ENCODE measurements at regions not wholly inside any gene's neighbourhood (a gene's known extent, or its start where the extent isn't known, plus 50 kb on each side); places are given as distances from the start of the nearest gene placed in this dataset.

DNA sequence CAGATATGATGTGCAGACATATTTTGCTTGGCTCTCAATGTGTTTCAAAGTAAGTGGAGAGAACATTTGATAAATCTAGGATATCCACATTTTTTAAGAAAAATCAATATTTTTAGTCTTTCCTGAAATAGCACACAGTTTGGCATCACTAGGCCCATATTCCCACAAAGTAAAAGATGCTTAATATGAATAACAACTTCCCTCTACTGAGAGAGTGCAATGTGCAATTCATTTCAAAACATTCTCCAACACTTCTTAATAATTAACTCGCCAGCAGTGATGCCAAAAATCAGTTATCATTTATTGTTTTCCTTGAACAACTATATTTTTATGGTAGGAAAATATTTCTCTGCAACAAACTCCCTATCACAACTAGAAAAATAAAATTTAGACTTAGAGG lies 800.2 kb upstream of the MBL2 start:
- Mint-ChIP-seq H3K4me3 (ENCODE audit: unreplicated experiment) (no peak overlapping the region), H3K9me3 (ENCODE audit: unreplicated experiment) (no peaks in the 10 kb centered on the region), H3K4me1 (ENCODE audit: low read depth, unreplicated experiment) (no peaks in the 10 kb centered on the region), H3K27me3 (ENCODE audit: unreplicated experiment) (no peaks in the 10 kb centered on the region), H3K27ac (ENCODE audit: unreplicated experiment) (no peak overlapping the region), H3K36me3 (ENCODE audit: unreplicated experiment) (no peaks in the 10 kb centered on the region)
- TF ChIP-seq, protein P1, sequence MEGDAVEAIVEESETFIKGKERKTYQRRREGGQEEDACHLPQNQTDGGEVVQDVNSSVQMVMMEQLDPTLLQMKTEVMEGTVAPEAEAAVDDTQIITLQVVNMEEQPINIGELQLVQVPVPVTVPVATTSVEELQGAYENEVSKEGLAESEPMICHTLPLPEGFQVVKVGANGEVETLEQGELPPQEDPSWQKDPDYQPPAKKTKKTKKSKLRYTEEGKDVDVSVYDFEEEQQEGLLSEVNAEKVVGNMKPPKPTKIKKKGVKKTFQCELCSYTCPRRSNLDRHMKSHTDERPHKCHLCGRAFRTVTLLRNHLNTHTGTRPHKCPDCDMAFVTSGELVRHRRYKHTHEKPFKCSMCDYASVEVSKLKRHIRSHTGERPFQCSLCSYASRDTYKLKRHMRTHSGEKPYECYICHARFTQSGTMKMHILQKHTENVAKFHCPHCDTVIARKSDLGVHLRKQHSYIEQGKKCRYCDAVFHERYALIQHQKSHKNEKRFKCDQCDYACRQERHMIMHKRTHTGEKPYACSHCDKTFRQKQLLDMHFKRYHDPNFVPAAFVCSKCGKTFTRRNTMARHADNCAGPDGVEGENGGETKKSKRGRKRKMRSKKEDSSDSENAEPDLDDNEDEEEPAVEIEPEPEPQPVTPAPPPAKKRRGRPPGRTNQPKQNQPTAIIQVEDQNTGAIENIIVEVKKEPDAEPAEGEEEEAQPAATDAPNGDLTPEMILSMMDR (IDR thresholded peaks at IDR 0.05; ENCODE audit: partially characterized antibody, unreplicated experiment) = no peak
- no peak for DNase-seq

DNA sequence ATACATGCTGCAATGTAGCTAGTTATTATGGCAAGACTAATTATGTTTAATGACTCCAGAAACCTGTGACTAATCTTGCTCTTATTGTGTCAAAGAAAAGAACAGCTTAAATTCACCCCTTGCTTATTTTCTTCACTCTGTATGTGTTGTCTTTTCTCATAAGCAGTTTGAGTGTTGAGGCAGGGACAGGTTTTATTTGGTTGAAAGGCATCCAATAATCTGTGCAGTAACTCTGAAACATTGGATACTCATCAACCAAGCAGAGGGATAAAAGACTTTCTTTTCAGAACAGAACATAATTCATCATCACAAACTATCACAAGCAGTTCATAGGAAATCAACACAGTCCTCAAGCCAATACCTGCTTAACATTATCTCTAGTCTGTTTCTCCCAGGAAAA lies 797.6 kb upstream of the MBL2 start:
- DNase-seq = no peak

DNA sequence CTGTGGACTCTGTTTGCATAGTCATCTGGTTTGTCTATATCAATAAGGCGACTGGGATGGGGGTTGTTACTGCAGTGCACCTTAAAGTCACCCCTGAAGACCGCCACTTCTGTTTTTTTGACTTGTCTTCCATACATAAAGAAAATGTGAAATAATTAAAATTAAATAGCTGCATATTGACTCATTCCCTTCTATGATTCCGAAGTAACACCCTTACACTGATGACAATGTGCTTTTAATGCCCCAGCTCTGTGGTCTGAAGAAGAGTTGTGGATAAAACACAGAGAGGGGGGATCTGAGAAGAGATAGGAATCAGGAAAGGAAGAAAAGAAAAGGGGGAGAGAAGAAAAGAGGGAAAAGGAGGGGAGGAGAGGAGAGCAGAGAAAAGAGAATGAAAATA lies 796.9 kb upstream of the MBL2 start:
- Mint-ChIP-seq H3K9me3 (ENCODE audit: unreplicated experiment) (no peaks in the 10 kb centered on the region), H3K36me3 (ENCODE audit: unreplicated experiment) (no peaks in the 10 kb centered on the region), H3K27me3 (ENCODE audit: unreplicated experiment) (no peaks in the 10 kb centered on the region), H3K27ac (ENCODE audit: unreplicated experiment) (no peak overlapping the region), H3K4me3 (ENCODE audit: unreplicated experiment) (no peak overlapping the region), H3K4me1 (ENCODE audit: low read depth, unreplicated experiment) (no peaks in the 10 kb centered on the region)
- no peak for DNase-seq
- TF ChIP-seq, protein P1 (IDR thresholded peaks at IDR 0.05; ENCODE audit: partially characterized antibody, unreplicated experiment) = no peak

More for the DNA sequence above, 797.6 kb upstream of the MBL2 start:
- TF ChIP-seq, protein P1 (IDR thresholded peaks at IDR 0.05; ENCODE audit: partially characterized antibody, unreplicated experiment) = no peak
- no peaks in the 10 kb centered on the region for H3K36me3 Mint-ChIP-seq (ENCODE audit: unreplicated experiment)
- H3K27ac Mint-ChIP-seq (ENCODE audit: unreplicated experiment) = no peak overlapping the region
- no peaks in the 10 kb centered on the region for H3K27me3 Mint-ChIP-seq (ENCODE audit: unreplicated experiment)
- no peaks in the 10 kb centered on the region for H3K4me1 Mint-ChIP-seq (ENCODE audit: low read depth, unreplicated experiment)
- H3K4me3 Mint-ChIP-seq (ENCODE audit: unreplicated experiment) = no peak overlapping the region
- no peaks in the 10 kb centered on the region for H3K9me3 Mint-ChIP-seq (ENCODE audit: unreplicated experiment)

DNA sequence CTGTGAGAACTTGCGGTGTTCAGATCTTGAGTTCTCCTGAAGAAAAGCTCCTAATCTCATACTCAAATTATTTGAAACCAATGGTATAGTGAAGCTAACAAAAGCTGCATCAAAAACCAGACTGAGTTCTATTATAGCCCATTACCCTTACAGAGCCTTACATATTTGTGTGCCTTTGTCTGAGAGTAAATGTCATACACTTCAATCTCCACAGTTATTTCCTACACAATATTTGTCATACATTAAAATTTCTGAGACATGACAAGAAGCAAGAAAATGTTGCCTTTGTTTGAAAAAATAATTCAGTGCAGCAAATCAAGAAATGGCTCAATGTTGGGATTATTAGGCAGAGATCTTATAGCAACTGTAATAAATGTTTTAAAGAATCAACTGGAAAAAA lies 776.1 kb upstream of the MBL2 start:
- no peak overlapping the region for H3K4me3 Mint-ChIP-seq (ENCODE audit: unreplicated experiment)
- H3K36me3 Mint-ChIP-seq (ENCODE audit: unreplicated experiment) = no peaks in the 10 kb centered on the region
- H3K27ac Mint-ChIP-seq (ENCODE audit: unreplicated experiment) = no peak overlapping the region
- H3K9me3 Mint-ChIP-seq (ENCODE audit: unreplicated experiment) = no peaks in the 10 kb centered on the region
- H3K27me3 Mint-ChIP-seq (ENCODE audit: unreplicated experiment) = no peaks in the 10 kb centered on the region
- DNase-seq = no peak
- TF ChIP-seq, protein P1 (IDR thresholded peaks at IDR 0.05; ENCODE audit: partially characterized antibody, unreplicated experiment) = no peak
- no peaks in the 10 kb centered on the region for H3K4me1 Mint-ChIP-seq (ENCODE audit: low read depth, unreplicated experiment)

DNA sequence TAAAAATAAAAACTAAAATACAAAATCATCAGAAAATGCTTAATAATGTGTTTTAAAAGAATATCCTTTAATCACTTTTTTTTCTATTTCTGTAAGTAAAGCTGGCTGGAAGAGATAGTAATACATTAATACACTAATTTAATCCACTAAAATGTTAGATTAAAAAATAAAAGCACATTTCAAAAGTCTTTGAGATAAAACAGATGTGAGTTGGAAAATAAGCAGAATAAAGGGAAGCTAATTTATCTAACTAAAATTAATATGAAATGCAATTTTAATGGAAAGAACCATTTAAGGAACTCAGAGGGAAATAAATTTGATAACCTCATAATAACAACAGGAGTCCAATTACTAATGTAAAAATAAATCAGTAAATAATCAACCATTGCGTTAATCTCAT lies 774.8 kb upstream of the MBL2 start:
- TF ChIP-seq, protein P1 (IDR thresholded peaks at IDR 0.05; ENCODE audit: partially characterized antibody, unreplicated experiment) = no peak
- H3K4me1 Mint-ChIP-seq (ENCODE audit: low read depth, unreplicated experiment) = no peaks in the 10 kb centered on the region
- no peaks in the 10 kb centered on the region for H3K27me3 Mint-ChIP-seq (ENCODE audit: unreplicated experiment)
- no peak overlapping the region for H3K4me3 Mint-ChIP-seq (ENCODE audit: unreplicated experiment)
- H3K9me3 Mint-ChIP-seq (ENCODE audit: unreplicated experiment) = no peaks in the 10 kb centered on the region
- H3K27ac Mint-ChIP-seq (ENCODE audit: unreplicated experiment) = no peak overlapping the region
- no peak for DNase-seq
- H3K36me3 Mint-ChIP-seq (ENCODE audit: unreplicated experiment) = no peaks in the 10 kb centered on the region
